Fibroblast of lung (primary cell): ENCODE measurements at regions not wholly inside any gene's neighbourhood (a gene's known extent, or its start where the extent isn't known, plus 50 kb on each side); places are given as distances from the start of the nearest gene placed in this dataset.

Source experiments
- DNase-seq, 2 donors: peaks; one replicate each; pipeline versions ENCODE4 v3.0.0 to v3.0.0-alpha.2; 2010; ENCODE audit warnings: low read depth in 2 of 2
- H2AFZ ChIP-seq: 2 replicates; pipeline ENCODE4 v1.5.1; 2012; ENCODE audit warnings: low read length, control low read depth, inconsistent platforms
- H3K27ac ChIP-seq: 2 replicates; pipeline ENCODE4 v1.5.1; 2011; ENCODE audit warnings: low read length, control low read depth; ENCODE audit not compliant: insufficient read depth
- H3K27me3 ChIP-seq: 2 replicates; pipeline ENCODE4 v1.5.1; 2011; ENCODE audit warnings: mild to moderate bottlenecking, low read length; ENCODE audit not compliant: control insufficient read depth, insufficient read depth
- H3K36me3 ChIP-seq: 2 replicates; pipeline ENCODE4 v1.5.1; 2011; ENCODE audit warnings: low read length; ENCODE audit not compliant: control insufficient read depth, insufficient read depth
- H3K4me1 ChIP-seq: 2 replicates; pipeline ENCODE4 v1.5.1; 2011; ENCODE audit warnings: low read length; ENCODE audit not compliant: control insufficient read depth, insufficient read depth; ENCODE audit errors: extremely low read depth
- H3K4me2 ChIP-seq: 2 replicates; pipeline ENCODE4 v1.5.1; 2011; ENCODE audit warnings: low read length, control low read depth; ENCODE audit not compliant: insufficient read depth; ENCODE audit errors: extremely low read depth
- H3K4me3 ChIP-seq, 4 experiments: fragments of 200-600 bp in 1 of 4; sonication (generic) in 1 of 4; replicated peaks in 1 of 4; 2 replicates each; pipeline ENCODE4 v1.5.1; 2011 to 2016; ENCODE audit warnings: low read length in 4 of 4, low read depth in 3 of 4, mild to moderate bottlenecking in 3 of 4, control low read depth in 2 of 4, inconsistent platforms in 1 of 4, mixed read lengths in 1 of 4; ENCODE audit not compliant: insufficient read depth in 1 of 4; ENCODE audit errors: control extremely low read depth in 1 of 4
- H3K79me2 ChIP-seq: 2 replicates; pipeline ENCODE4 v1.5.1; 2012; ENCODE audit warnings: mild to moderate bottlenecking, low read length, inconsistent platforms; ENCODE audit not compliant: control insufficient read depth, insufficient read depth
- H3K9ac ChIP-seq: 2 replicates; pipeline ENCODE4 v1.5.1; 2011; ENCODE audit warnings: mild to moderate bottlenecking, low read length, control low read depth; ENCODE audit not compliant: insufficient read depth
- H3K9me3 ChIP-seq: 2 replicates; pipeline ENCODE4 v1.5.1; 2012; ENCODE audit warnings: low read depth, low read length; ENCODE audit not compliant: control insufficient read depth, insufficient read depth
- H4K20me1 ChIP-seq: 2 replicates; pipeline ENCODE4 v1.5.1; 2011; ENCODE audit warnings: low read length; ENCODE audit not compliant: control insufficient read depth, insufficient read depth; ENCODE audit errors: extremely low read depth
- EZH2 ChIP-seq: IDR thresholded peaks from 2 replicates; pipeline ENCODE4 v1.5.1; 2012; ENCODE audit warnings: low read length, control low read depth, mild to moderate bottlenecking; ENCODE audit errors: missing control alignments
- TF ChIP-seq, protein P1 (sequence below), 2 donors: IDR thresholded peaks in 1 of 2; conservative IDR thresholded peaks in 1 of 2; 1 replicate in 1 of 2; 2 replicates in 1 of 2; pipeline ENCODE4 v1.5.1; 2011 to 2012; ENCODE audit warnings: low read length in 2 of 2, control low read depth in 1 of 2, inconsistent platforms in 1 of 2, low read depth in 1 of 2, mild to moderate bottlenecking in 1 of 2

GRCh38 chr16:8247993-8248392 lies 342.3 kb downstream of the TMEM114 start:
- Histone ChIP-seq H3K4me3 (no peak overlapping the region), H3K27ac (no peak overlapping the region), H2AFZ (no peak overlapping the region), H3K4me1 (no peaks in the 10 kb centered on the region), H4K20me1 (no peaks in the 10 kb centered on the region), H3K36me3 (no peaks in the 10 kb centered on the region), H3K79me2 (no peaks in the 10 kb centered on the region), H3K27me3 (no peaks in the 10 kb centered on the region), H3K9ac (no peak overlapping the region), H3K4me2 (no peak overlapping the region), H3K9me3 (no peaks in the 10 kb centered on the region)
- TF ChIP-seq, protein P1, sequence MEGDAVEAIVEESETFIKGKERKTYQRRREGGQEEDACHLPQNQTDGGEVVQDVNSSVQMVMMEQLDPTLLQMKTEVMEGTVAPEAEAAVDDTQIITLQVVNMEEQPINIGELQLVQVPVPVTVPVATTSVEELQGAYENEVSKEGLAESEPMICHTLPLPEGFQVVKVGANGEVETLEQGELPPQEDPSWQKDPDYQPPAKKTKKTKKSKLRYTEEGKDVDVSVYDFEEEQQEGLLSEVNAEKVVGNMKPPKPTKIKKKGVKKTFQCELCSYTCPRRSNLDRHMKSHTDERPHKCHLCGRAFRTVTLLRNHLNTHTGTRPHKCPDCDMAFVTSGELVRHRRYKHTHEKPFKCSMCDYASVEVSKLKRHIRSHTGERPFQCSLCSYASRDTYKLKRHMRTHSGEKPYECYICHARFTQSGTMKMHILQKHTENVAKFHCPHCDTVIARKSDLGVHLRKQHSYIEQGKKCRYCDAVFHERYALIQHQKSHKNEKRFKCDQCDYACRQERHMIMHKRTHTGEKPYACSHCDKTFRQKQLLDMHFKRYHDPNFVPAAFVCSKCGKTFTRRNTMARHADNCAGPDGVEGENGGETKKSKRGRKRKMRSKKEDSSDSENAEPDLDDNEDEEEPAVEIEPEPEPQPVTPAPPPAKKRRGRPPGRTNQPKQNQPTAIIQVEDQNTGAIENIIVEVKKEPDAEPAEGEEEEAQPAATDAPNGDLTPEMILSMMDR (conservative IDR thresholded peaks at IDR 0.05 in 1 of 2, IDR thresholded peaks at IDR 0.05 in 1 of 2; ENCODE audit: low read depth in 1 of 2, low read length in 2 of 2): no peak
- no peak for TF ChIP-seq EZH2
- no peak for DNase-seq

DNA sequence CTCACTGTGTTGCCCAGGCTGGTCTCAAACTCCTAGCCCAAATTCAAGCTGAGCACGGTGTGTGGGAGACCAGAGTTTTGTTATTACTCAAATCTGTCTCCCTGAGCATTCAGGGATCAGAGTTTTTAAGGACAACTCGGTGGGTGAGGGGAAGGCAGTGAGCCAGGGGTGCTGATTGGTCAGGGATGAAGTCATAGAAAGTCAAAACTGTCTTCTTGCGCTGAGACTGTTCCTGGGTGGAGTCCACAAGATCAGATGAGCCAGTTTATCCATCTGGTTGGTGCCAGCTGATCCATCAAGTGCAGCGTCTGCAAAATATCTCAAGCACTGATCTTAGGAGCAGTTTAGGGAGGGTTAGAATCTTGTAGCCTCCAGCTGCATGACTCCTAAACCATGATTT lies 346.3 kb downstream of the TMEM114 start:
- H3K9ac ChIP-seq: no peak overlapping the region
- no peak overlapping the region for H3K4me3 ChIP-seq
- no peak overlapping the region for H3K27ac ChIP-seq
- no peaks in the 10 kb centered on the region for H3K79me2 ChIP-seq
- no peaks in the 10 kb centered on the region for H4K20me1 ChIP-seq
- DNase-seq: no peak
- no peaks in the 10 kb centered on the region for H3K4me1 ChIP-seq
- TF ChIP-seq, protein P1 (conservative IDR thresholded peaks at IDR 0.05 in 1 of 2, IDR thresholded peaks at IDR 0.05 in 1 of 2; ENCODE audit: low read depth in 1 of 2, low read length in 2 of 2): no peak
- TF ChIP-seq EZH2: no peak
- H3K27me3 ChIP-seq: no peaks in the 10 kb centered on the region
- no peaks in the 10 kb centered on the region for H3K36me3 ChIP-seq
- H3K4me2 ChIP-seq: no peak overlapping the region
- no peaks in the 10 kb centered on the region for H3K9me3 ChIP-seq
- no peak overlapping the region for H2AFZ ChIP-seq

- TF ChIP-seq, protein P1 (conservative IDR thresholded peaks at IDR 0.05 in 1 of 2, IDR thresholded peaks at IDR 0.05 in 1 of 2; ENCODE audit: low read depth in 1 of 2, low read length in 2 of 2): no peak
- no peak for TF ChIP-seq EZH2
Measured at GRCh38 chr16:8241408-8241807, 348.9 kb downstream of the TMEM114 start.

More at GRCh38 chr16:8241408-8241807, 348.9 kb downstream of the TMEM114 start:
- no peaks in the 10 kb centered on the region for H4K20me1 ChIP-seq
- no peaks in the 10 kb centered on the region for H3K79me2 ChIP-seq
- H3K4me1 ChIP-seq: no peaks in the 10 kb centered on the region
- H3K4me2 ChIP-seq: no peak overlapping the region
- H3K27ac ChIP-seq: no peak overlapping the region
- no peak overlapping the region for H2AFZ ChIP-seq
- H3K36me3 ChIP-seq: no peaks in the 10 kb centered on the region
- no peak for DNase-seq
- H3K27me3 ChIP-seq: no peaks in the 10 kb centered on the region
- H3K9ac ChIP-seq: no peak overlapping the region
- no peaks in the 10 kb centered on the region for H3K9me3 ChIP-seq
- H3K4me3 ChIP-seq: no peak overlapping the region
